MM.1S (cell line): ENCODE measurements at regions not wholly inside any gene's neighbourhood (a gene's known extent, or its start where the extent isn't known, plus 50 kb on each side); places are given as distances from the start of the nearest gene placed in this dataset.

Experiments used
- EZH2 ChIP-seq: fragments of 300-600 bp; sonication (generic); optimal IDR thresholded peaks from 2 replicates; pipeline ENCODE3; 2017; ENCODE audit warnings: low read depth, mild to moderate bottlenecking, antibody characterized with exemption, low read length, mixed read lengths
- EZH2phosphoT487 ChIP-seq: fragments of 300-600 bp; sonication (generic); IDR thresholded peaks from 2 replicates; pipeline ENCODE4 v1.6.1; 2018; ENCODE audit warnings: antibody characterized with exemption, low read length
- TF ChIP-seq, protein P1 (sequence below): fragments of 300-600 bp; sonication (generic); IDR thresholded peaks from 2 replicates; pipeline ENCODE4 v1.5.1; 2016; ENCODE audit warnings: antibody characterized with exemption, low read length, mixed read lengths

GRCh38 chr13:34571716-34572115, 370.4 kb upstream of the NBEA start:
- TF ChIP-seq, protein P1, sequence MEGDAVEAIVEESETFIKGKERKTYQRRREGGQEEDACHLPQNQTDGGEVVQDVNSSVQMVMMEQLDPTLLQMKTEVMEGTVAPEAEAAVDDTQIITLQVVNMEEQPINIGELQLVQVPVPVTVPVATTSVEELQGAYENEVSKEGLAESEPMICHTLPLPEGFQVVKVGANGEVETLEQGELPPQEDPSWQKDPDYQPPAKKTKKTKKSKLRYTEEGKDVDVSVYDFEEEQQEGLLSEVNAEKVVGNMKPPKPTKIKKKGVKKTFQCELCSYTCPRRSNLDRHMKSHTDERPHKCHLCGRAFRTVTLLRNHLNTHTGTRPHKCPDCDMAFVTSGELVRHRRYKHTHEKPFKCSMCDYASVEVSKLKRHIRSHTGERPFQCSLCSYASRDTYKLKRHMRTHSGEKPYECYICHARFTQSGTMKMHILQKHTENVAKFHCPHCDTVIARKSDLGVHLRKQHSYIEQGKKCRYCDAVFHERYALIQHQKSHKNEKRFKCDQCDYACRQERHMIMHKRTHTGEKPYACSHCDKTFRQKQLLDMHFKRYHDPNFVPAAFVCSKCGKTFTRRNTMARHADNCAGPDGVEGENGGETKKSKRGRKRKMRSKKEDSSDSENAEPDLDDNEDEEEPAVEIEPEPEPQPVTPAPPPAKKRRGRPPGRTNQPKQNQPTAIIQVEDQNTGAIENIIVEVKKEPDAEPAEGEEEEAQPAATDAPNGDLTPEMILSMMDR = no peak
- TF ChIP-seq EZH2phosphoT487 (no peak), EZH2 (no peak)
